ENCODE measurements at regions not wholly inside any gene's neighbourhood (a gene's known extent, or its start where the extent isn't known, plus 50 kb on each side); places are given as distances from the start of the nearest gene placed in this dataset.

- peak overlapping the region in 6 of 11 experiments; percentile 7 to 43 (median 27); a peak in 7 of 22 replicates for H3K27ac ChIP-seq
- peaks cover 0 to 35% (median 15%) of the 10 kb centered on the region in 11 experiments; a peak in 15 of 22 replicates for H3K9me3 ChIP-seq (replicated peaks in 1 of 11)
- H4K20me1 ChIP-seq: no peaks in the 10 kb centered on the region
- H3K4me1 ChIP-seq: peaks cover 44 to 89% (median 69%) of the 10 kb centered on the region in 10 experiments
- H3K27me3 ChIP-seq: no peaks in the 10 kb centered on the region
- 0 out of 20 replicates have a peak overlapping the region, but pooled peaks of 1 of the 10 experiments have one; percentile 4 for H3K4me3 ChIP-seq
- H3K4me2 ChIP-seq: peak overlapping the region; percentile 62 to 82 (median 70)
- no peaks in the 10 kb centered on the region for H3K36me3 ChIP-seq
- TF ChIP-seq Cebpa-rat (IDR thresholded peaks at IDR 0.05): no peak
- H3K9ac ChIP-seq: no peak overlapping the region
Observed at GRCh38 chr10:7491949-7492659, 81.3 kb upstream of the SFMBT2 start.

GRCh38 chr10:7491230-7491629 lies 80.4 kb upstream of the SFMBT2 start:
- Histone ChIP-seq H3K4me2 (peak overlapping the region in 10 of 11 experiments; percentile 7 to 82 (median 68); a peak in 13 of 22 replicates), H3K4me1 (peaks cover 44 to 87% (median 64%) of the 10 kb centered on the region in 10 experiments), H3K27me3 (no peaks in the 10 kb centered on the region), H3K4me3 (no peak overlapping the region), H3K27ac (peak overlapping the region in 4 of 11 experiments; percentile 7 to 35 (median 8); a peak in 3 of 22 replicates), H3K9ac (no peak overlapping the region), H3K9me3 (replicated peaks in 1 of 11) (peaks cover 0 to 36% (median 15%) of the 10 kb centered on the region in 11 experiments; a peak in 14 of 22 replicates), H4K20me1 (no peaks in the 10 kb centered on the region), H3K36me3 (no peaks in the 10 kb centered on the region)
- TF ChIP-seq Cebpa-rat (IDR thresholded peaks at IDR 0.05): no peak

GRCh38 chr10:7488418-7488829 lies 77.6 kb upstream of the SFMBT2 start:
- H3K9me3 ChIP-seq (replicated peaks in 1 of 11): peaks cover 0 to 25% (median 8%) of the 10 kb centered on the region in 11 experiments; a peak in 13 of 22 replicates
- H3K9ac ChIP-seq: no peak overlapping the region
- H3K36me3 ChIP-seq: no peaks in the 10 kb centered on the region
- H3K4me1 ChIP-seq: peaks cover 49 to 87% (median 72%) of the 10 kb centered on the region in 10 experiments
- H3K27ac ChIP-seq: no peak overlapping the region
- no peaks in the 10 kb centered on the region for H4K20me1 ChIP-seq
- H3K4me2 ChIP-seq: peak overlapping the region in 8 of 11 experiments; percentile 4 to 59 (median 21); a peak in 11 of 22 replicates
- H3K27me3 ChIP-seq: no peaks in the 10 kb centered on the region
- H3K4me3 ChIP-seq: no peak overlapping the region
- no peak for TF ChIP-seq Cebpa-rat (IDR thresholded peaks at IDR 0.05)

- Histone ChIP-seq H4K20me1 (no peaks in the 10 kb centered on the region), H3K27ac (no peak overlapping the region), H3K4me1 (peaks cover 42 to 87% (median 72%) of the 10 kb centered on the region in 10 experiments), H3K9me3 (replicated peaks in 1 of 11) (peaks cover 0 to 25% (median 8%) of the 10 kb centered on the region in 11 experiments; a peak in 13 of 22 replicates), H3K27me3 (no peaks in the 10 kb centered on the region), H3K4me3 (no peak overlapping the region), H3K4me2 (peak overlapping the region in 7 of 11 experiments; percentile 21 to 41 (median 31); a peak in 9 of 22 replicates), H3K9ac (no peak overlapping the region), H3K36me3 (no peaks in the 10 kb centered on the region)
- no peak for TF ChIP-seq Cebpa-rat (IDR thresholded peaks at IDR 0.05)
Observed at GRCh38 chr10:7487528-7487927, 76.7 kb upstream of the SFMBT2 start.

- Histone ChIP-seq H3K4me3 (no peak overlapping the region), H3K4me1 (peaks cover 42 to 87% (median 72%) of the 10 kb centered on the region in 10 experiments), H3K4me2 (peak overlapping the region in 6 of 11 experiments; percentile 75 to 86 (median 82); a peak in 8 of 22 replicates), H3K27ac (no peak overlapping the region; a peak in 1 of 22 replicates), H4K20me1 (no peaks in the 10 kb centered on the region), H3K9me3 (replicated peaks in 1 of 11) (peaks cover 0 to 19% (median 7%) of the 10 kb centered on the region in 11 experiments; a peak in 13 of 22 replicates), H3K27me3 (no peaks in the 10 kb centered on the region), H3K9ac (no peak overlapping the region), H3K36me3 (no peaks in the 10 kb centered on the region)
- no peak for TF ChIP-seq Cebpa-rat (IDR thresholded peaks at IDR 0.05)
Observed at GRCh38 chr10:7486528-7486927, 75.7 kb upstream of the SFMBT2 start.

- Histone ChIP-seq H3K4me2 (peak overlapping the region; percentile 75 to 90 (median 83); a peak in 21 of 22 replicates), H3K27ac (peak overlapping the region in 5 of 11 experiments; percentile 53 to 74 (median 67); a peak in 9 of 22 replicates), H4K20me1 (no peaks in the 10 kb centered on the region), H3K9ac (0 out of 22 replicates have a peak overlapping the region, but pooled peaks of 1 of the 11 experiments have one; percentile 47), H3K4me1 (peaks cover 43 to 87% (median 72%) of the 10 kb centered on the region in 10 experiments), H3K4me3 (peak overlapping the region in 6 of 10 experiments; percentile 22 to 66 (median 46); a peak in 9 of 20 replicates), H3K27me3 (no peaks in the 10 kb centered on the region), H3K9me3 (replicated peaks in 1 of 11) (peaks cover 0 to 12% (median 0%) of the 10 kb centered on the region in 11 experiments; a peak in 3 of 22 replicates), H3K36me3 (no peaks in the 10 kb centered on the region)
- TF ChIP-seq Cebpa-rat (IDR thresholded peaks at IDR 0.05): no peak
Observed at GRCh38 chr10:7485799-7486198, 75.0 kb upstream of the SFMBT2 start.

- Histone ChIP-seq H3K9me3 (replicated peaks in 1 of 11) (peaks cover 0 to 7% (median 0%) of the 10 kb centered on the region in 11 experiments; a peak in 2 of 22 replicates), H3K27me3 (no peaks in the 10 kb centered on the region), H3K4me2 (peak overlapping the region; percentile 75 to 90 (median 83)), H3K4me3 (peak overlapping the region; percentile 22 to 66 (median 52); a peak in 19 of 20 replicates), H3K36me3 (no peaks in the 10 kb centered on the region), H3K27ac (peak overlapping the region in 9 of 11 experiments; percentile 29 to 74 (median 57); a peak in 17 of 22 replicates), H3K4me1 (peaks cover 43 to 87% (median 74%) of the 10 kb centered on the region in 10 experiments), H4K20me1 (no peaks in the 10 kb centered on the region), H3K9ac (peak overlapping the region in 9 of 11 experiments; percentile 18 to 63 (median 47); a peak in 16 of 22 replicates)
- no peak for TF ChIP-seq Cebpa-rat (IDR thresholded peaks at IDR 0.05)
Observed at GRCh38 chr10:7485244-7485556, 74.4 kb upstream of the SFMBT2 start.

GRCh38 chr10:7484456-7485243 lies 73.8 kb upstream of the SFMBT2 start:
- Histone ChIP-seq H3K27ac (peak overlapping the region in 9 of 11 experiments; percentile 29 to 74 (median 57); a peak in 17 of 22 replicates), H3K9me3 (replicated peaks in 1 of 11) (peaks cover 0 to 7% (median 0%) of the 10 kb centered on the region in 11 experiments; a peak in 2 of 22 replicates), H3K4me2 (peak overlapping the region; percentile 75 to 90 (median 83)), H3K4me1 (peaks cover 46 to 91% (median 79%) of the 10 kb centered on the region in 10 experiments), H4K20me1 (no peaks in the 10 kb centered on the region), H3K27me3 (no peaks in the 10 kb centered on the region), H3K36me3 (no peaks in the 10 kb centered on the region), H3K4me3 (peak overlapping the region; percentile 22 to 66 (median 52); a peak in 19 of 20 replicates), H3K9ac (peak overlapping the region in 10 of 11 experiments; percentile 9 to 63 (median 44); a peak in 16 of 22 replicates)
- TF ChIP-seq Cebpa-rat (IDR thresholded peaks at IDR 0.05): no peak
